SK-N-SH treated with all-trans-retinoic acid at 6 μM for 48 hours (cell line): ENCODE measurements at regions not wholly inside any gene's neighbourhood (a gene's known extent, or its start where the extent isn't known, plus 50 kb on each side); places are given as distances from the start of the nearest gene placed in this dataset.

Source experiments
- GLIS3 ChIP-seq: fragments of 250-450 bp; sonication (Bioruptor Pico); IDR thresholded peaks from 2 replicates; pipeline ENCODE4 v1.5.0; 2020; ENCODE audit warnings: mild to moderate bottlenecking, moderate library complexity
- ISL1 ChIP-seq: fragments of 250-450 bp; sonication (Bioruptor Pico); IDR thresholded peaks from 2 replicates; pipeline ENCODE4 v2.1.2; 2022; ENCODE audit warnings: mild to moderate bottlenecking, moderate library complexity
- PATZ1 ChIP-seq: fragments of 250-450 bp; sonication (Bioruptor Pico); IDR thresholded peaks from 2 replicates; pipeline ENCODE4 v1.8.0; 2020; ENCODE audit warnings: mild to moderate bottlenecking, moderate library complexity, borderline replicate concordance
- POU6F1 ChIP-seq: fragments of 250-450 bp; sonication (Bioruptor Pico); IDR thresholded peaks from 2 replicates; pipeline ENCODE4 v1.8.0; 2021; ENCODE audit warnings: low read depth, mild to moderate bottlenecking, moderate library complexity, borderline replicate concordance
- ZFP30 ChIP-seq: fragments of 450-650 bp; formaldehyde crosslinking; IDR thresholded peaks from 2 replicates; pipeline ENCODE4 v1.5.0; 2022; ENCODE audit warnings: mild to moderate bottlenecking, moderate library complexity

GRCh38 chr2:163859951-163860350, 124.1 kb upstream of the FIGN start:
- TF ChIP-seq POU6F1 (CRISPR knock-in tag) (no peak), PATZ1 (no peak), GLIS3 (no peak), ZFP30 (CRISPR knock-in tag) (no peak), ISL1 (CRISPR knock-in tag) (no peak)
